AG09309 (cell line): ENCODE measurements at regions not wholly inside any gene's neighbourhood (a gene's known extent, or its start where the extent isn't known, plus 50 kb on each side); places are given as distances from the start of the nearest gene placed in this dataset.

ENCODE experiments used
- DNase-seq: peaks from one replicate; pipeline ENCODE4 v3.0.0-alpha.2; 2010; ENCODE audit warnings: low read depth
- H3K4me3 ChIP-seq: 2 replicates; pipeline ENCODE4 v1.5.1; 2011; ENCODE audit warnings: mild to moderate bottlenecking, low read depth, low read length, moderate library complexity; ENCODE audit not compliant: control insufficient read depth
- TF ChIP-seq, protein P1 (sequence below): IDR thresholded peaks from 2 replicates; pipeline ENCODE4 v1.5.1; 2011; ENCODE audit warnings: mild to moderate bottlenecking, low read depth, low read length, inconsistent platforms; ENCODE audit not compliant: insufficient read depth, control insufficient read depth; ENCODE audit errors: missing control alignments

DNA sequence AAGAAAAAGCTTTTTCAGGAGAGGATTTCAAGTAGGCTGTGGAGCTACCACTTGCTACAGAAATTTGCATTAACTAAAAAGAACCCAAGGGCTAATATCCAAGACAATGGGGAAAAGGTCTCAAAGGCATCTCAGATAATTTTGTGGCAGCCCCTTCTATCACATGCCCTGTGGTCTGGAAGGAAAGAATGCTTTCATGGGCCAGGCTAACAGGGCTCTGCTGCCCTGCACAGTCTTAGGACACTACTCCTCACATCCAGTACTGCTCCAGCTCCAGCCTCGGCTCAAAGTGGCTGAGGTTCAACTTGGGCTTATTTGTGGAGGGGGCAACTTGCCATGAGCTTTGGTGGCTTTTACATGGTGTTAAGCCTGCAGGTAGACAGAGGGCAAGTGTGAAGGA, 1150.3 kb downstream of the CNTNAP5 start:
- no peak for DNase-seq
- H3K4me3 ChIP-seq, result no peak overlapping the region
- TF ChIP-seq, protein P1, sequence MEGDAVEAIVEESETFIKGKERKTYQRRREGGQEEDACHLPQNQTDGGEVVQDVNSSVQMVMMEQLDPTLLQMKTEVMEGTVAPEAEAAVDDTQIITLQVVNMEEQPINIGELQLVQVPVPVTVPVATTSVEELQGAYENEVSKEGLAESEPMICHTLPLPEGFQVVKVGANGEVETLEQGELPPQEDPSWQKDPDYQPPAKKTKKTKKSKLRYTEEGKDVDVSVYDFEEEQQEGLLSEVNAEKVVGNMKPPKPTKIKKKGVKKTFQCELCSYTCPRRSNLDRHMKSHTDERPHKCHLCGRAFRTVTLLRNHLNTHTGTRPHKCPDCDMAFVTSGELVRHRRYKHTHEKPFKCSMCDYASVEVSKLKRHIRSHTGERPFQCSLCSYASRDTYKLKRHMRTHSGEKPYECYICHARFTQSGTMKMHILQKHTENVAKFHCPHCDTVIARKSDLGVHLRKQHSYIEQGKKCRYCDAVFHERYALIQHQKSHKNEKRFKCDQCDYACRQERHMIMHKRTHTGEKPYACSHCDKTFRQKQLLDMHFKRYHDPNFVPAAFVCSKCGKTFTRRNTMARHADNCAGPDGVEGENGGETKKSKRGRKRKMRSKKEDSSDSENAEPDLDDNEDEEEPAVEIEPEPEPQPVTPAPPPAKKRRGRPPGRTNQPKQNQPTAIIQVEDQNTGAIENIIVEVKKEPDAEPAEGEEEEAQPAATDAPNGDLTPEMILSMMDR, result no peak

GRCh38 chr2:125185691-125186270, 1160.7 kb downstream of the CNTNAP5 start:
- no peak for DNase-seq
- TF ChIP-seq, protein P1, result no peak
- no peak overlapping the region for H3K4me3 ChIP-seq

DNA sequence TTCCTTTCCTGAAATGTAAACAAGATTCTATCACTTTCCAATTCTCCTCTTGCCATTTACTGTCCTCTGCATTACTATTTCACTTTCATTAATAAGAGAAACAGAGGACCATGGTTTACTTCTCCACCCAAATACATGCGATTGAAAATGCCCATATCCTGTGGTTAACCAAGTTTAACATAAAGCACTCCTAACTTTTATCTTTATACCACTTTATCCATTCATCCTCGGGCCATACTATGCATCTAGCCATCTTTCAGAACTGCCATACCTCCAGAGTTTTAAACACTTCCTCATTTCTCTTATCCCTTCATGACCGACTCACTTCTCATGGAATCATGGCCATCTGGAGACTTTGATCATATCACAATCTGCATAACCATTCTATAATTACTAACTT, 1182.3 kb downstream of the CNTNAP5 start:
- H3K4me3 ChIP-seq, result no peak overlapping the region
- TF ChIP-seq, protein P1, result no peak

DNA sequence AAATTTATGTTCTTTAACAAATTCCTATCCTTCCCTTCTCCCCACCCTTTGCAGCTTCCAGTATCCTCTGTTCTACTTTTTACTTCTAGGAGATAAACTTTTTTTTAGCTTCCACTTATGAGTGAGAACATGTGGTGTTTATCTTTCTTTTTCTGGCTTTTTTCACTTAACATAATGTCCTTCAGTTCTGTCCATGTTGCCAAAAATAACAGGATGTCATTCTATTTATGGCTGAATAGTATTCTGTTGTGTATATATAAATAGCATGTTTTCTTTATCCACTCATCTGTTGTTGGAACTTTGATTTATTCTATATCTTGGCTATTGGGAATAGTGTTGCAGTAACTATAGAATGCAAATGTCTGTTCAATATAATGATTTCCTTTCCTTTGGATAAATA, 1191.2 kb downstream of the CNTNAP5 start:
- H3K4me3 ChIP-seq, result no peak overlapping the region
- TF ChIP-seq, protein P1, result no peak
- DNase-seq, result no peak

More for the DNA sequence above, 1182.3 kb downstream of the CNTNAP5 start:
- DNase-seq, result no peak

- DNase-seq, result no peak
- TF ChIP-seq, protein P1, result no peak
- no peak overlapping the region for H3K4me3 ChIP-seq
Observed at GRCh38 chr2:125224188-125224587, 1199.1 kb downstream of the CNTNAP5 start.

DNA sequence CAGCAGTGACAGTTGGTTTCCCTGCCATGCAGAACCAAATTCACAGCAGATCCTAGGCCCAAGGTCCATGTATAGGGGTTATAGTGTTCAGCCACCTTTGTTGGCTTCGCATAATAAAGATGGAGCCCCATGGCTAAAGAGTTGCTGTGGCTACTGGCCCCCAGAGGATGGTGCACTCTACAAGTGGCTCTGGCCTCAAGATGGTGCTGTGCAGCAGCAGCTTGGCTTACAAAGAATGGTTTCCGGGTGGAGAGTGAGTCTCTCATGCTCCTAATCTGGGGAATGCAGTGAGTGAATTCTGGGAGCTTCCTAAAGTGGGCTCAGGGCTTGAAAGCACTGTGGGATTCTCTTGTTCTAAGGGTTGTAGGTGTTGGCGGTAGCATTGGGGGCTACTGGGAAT, 1199.7 kb downstream of the CNTNAP5 start:
- H3K4me3 ChIP-seq, result no peak overlapping the region
- no peak for DNase-seq
- TF ChIP-seq, protein P1, result no peak

GRCh38 chr2:125227843-125228392, 1202.8 kb downstream of the CNTNAP5 start:
- no peak for DNase-seq
- no peak overlapping the region for H3K4me3 ChIP-seq
- TF ChIP-seq, protein P1, result no peak
